T-helper 1 cell treated with Interleukin-12 subunit alpha and Interleukin-12 subunit beta and Interleukin-4 antibody, amounts not matched to agents 30 ng/mL and 1 ng/mL, for 36 hours (primary cell): ENCODE measurements at regions not wholly inside any gene's neighbourhood (a gene's known extent, or its start where the extent isn't known, plus 50 kb on each side); places are given as distances from the start of the nearest gene placed in this dataset.
"Not testable (repeated sequence)": the region's sequence is repeated elsewhere in the genome, so short reads cannot be mapped to it uniquely, and the experiment has no call there.

ENCODE experiments used
- intact Hi-C: fragments of 100-400 bp; cut with micrococcal nuclease; formaldehyde crosslinking; loops from one replicate; pipeline ENCODE4 v1.15.1; 2024

GRCh38 chr10:15430969-15431771, 60.1 kb upstream of the FAM171A1 start:
- intact Hi-C loops, result loop anchor here (10.0 kb wide), 2 partner anchors 1344 to 1374 kb away; no protein-coding TSS in a partner anchor

DNA sequence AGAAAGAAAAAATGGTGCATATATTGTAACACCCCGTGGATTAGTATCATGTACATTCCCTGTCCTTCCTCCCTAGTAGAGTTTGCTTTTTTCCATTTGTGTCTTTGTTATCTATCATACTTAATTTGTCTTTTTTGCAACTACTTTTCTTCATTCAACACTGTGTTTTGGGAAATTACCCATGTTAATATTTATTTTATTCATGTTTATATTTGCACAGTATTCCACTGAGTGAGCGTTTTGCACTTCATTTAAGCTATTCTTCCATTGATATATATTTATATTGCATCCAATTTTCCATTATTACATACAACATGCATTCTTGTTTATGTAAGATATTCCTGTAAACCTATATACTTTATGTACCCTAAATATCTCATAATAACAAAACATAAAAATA, 57.6 kb upstream of the FAM171A1 start:
- intact Hi-C loops, result no loop called here

DNA sequence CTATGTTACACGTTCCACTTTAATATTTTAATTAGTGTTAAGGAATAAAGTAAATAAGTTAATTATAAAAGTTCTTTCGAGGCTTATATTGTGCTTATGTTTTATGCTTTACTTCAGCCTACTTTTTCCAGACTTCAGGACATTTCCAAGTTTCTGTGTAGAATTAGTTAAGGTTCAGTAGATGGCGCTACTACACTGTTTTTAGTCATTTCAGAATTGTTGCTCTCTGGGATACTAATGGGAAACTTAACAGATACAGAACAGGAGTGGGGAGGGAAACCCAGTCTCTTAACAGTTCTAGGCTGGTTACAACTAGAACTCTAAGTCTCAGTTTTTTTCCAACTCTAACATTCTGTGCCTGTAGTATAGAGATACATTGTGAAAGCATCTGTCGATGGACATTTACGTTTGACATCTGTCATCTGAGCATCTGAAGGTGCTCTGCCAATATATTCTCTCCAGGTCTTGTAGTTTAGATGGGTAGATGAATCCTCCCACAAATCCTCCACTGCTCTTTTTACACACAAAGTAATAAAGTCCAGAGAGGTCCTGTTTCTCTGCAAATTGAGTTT, 56.8 kb upstream of the FAM171A1 start:
- intact Hi-C loops, result no loop called here

DNA sequence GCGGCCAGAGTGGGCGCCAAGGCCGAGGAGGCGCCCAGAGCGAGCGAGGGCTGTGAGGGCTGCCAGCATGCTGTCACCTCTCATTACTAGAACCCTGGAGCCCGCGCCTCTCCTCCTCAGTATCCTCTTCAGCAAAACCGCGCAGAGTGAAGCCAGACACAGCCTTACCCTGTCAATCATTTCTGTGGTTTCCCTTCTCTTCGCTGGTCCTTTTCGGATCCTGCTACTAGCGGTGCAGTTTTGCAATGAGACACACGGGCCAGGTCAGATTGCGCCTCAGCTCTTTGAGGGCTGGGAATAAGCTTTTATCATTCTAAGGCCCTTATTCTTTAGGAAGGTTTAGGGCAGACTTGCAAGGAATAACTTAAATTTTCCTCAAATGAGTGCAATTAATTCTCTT, 55.5 kb upstream of the FAM171A1 start:
- intact Hi-C loops, result no loop called here

DNA sequence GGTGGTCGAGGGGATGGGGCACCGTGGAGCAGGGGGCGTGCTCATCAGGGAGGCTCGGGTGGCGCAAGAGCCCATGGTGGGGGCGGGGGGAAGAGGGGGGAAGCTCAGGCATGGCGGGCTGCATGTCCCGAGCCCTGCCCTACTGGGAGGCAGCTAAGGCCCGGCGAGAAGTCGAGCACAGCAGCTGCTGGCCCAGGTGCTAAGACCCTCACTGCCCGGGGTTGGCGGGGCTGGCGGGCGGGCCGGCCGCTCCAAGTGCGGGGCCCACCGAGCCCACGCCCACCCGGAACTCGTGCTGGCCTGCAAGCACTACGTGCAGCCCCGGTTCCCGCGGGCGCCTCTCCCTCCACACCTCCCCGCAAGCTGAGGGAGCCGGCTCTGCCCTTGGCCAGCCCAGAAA, 55.0 kb upstream of the FAM171A1 start:
- intact Hi-C loops, result no loop called here

DNA sequence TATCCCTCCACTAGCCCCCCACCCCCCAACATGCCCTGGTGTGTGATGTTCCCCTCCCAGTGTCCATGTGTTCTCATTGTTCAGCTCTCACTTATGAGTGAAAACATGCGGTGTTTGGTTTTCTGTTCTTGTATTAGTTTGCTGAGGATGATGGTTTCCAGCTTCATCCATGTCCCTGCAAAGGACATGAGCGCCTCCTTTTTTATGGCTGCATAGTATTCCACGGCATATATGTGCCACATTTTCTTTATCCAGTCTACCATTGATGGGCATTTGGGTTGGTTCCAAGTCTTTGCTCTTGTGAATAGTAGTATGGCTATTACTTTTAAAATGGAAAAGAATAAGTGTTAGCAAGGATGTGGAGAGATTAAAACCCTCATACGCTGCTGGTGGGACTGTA, 50.8 kb upstream of the FAM171A1 start:
- intact Hi-C loops, result not testable (repeated sequence)
